Sigmoid colon (tissue), 6 donors: ENCODE measurements at regions not wholly inside any gene's neighbourhood (a gene's known extent, or its start where the extent isn't known, plus 50 kb on each side); places are given as distances from the start of the nearest gene placed in this dataset.
A peak's percentile ranks its signal among the peaks of the same experiment; 100 is the strongest.

Source experiments
- DNase-seq: peaks from one replicate; pipeline ENCODE4 v3.0.0-alpha.2; 2019
- H3K27ac ChIP-seq, 4 donors: fragments of 200-600 bp; sonication (generic); one replicate each; pipeline ENCODE4 v1.5.1; 2016 to 2019; ENCODE audit warnings: mild to moderate bottlenecking in 1 of 4
- H3K27me3 ChIP-seq, 3 donors: fragments of 200-600 bp; sonication (generic); one replicate each; pipeline ENCODE4 v1.5.1; 2019; ENCODE audit warnings: mild to moderate bottlenecking in 1 of 3
- H3K36me3 ChIP-seq, 4 donors: fragments of 200-600 bp; sonication (generic); one replicate each; pipeline ENCODE4 v1.5.1; 2016 to 2019
- H3K4me1 ChIP-seq, 4 donors: fragments of 200-600 bp; sonication (generic); one replicate each; pipeline ENCODE4 v1.5.1; 2017 to 2019
- H3K4me3 ChIP-seq, 4 donors: fragments of 200-600 bp; sonication (generic); one replicate each; pipeline ENCODE4 v1.5.1; 2017 to 2019; ENCODE audit warnings: mild to moderate bottlenecking in 2 of 4, moderate library complexity in 1 of 4
- H3K9me3 ChIP-seq, 4 donors: fragments of 200-600 bp in 3 of 4; sonication (generic) in 3 of 4; one replicate each; pipeline versions ENCODE4 v1.5.1 to v1.6.1; 2013 to 2019
- EP300 ChIP-seq, 4 donors: sonication (generic); formaldehyde crosslinking; IDR thresholded peaks; one replicate each; pipeline ENCODE4 v1.6.1; 2017; ENCODE audit warnings: antibody characterized with exemption in 4 of 4
- POLR2A ChIP-seq, 2 donors: fragments of 450-650 bp; IDR thresholded peaks; one replicate each; pipeline ENCODE4 v1.6.1; 2016; ENCODE audit warnings: antibody characterized with exemption in 2 of 2, mild to moderate bottlenecking in 2 of 2, moderate library complexity in 2 of 2
- POLR2AphosphoS5 ChIP-seq, 4 donors: sonication (generic); formaldehyde crosslinking; IDR thresholded peaks; one replicate each; pipeline ENCODE4 v1.6.1; 2017; ENCODE audit warnings: antibody characterized with exemption in 4 of 4
- WGBS, 2 donors: extraction: QIAGEN DNeasy Blood & Tissue Kit; methylation state at CpG; one replicate each; pipeline ENCODE4 v1.1.7; 2013; 5-methylcytosine and 5-hydroxymethylcytosine counted together
- intact Hi-C: fragments of 100-400 bp; cut with DNase I; formaldehyde crosslinking; loops from one replicate; pipeline ENCODE4 v1.15.1; 2023
- TF ChIP-seq, protein P1 (sequence below), 4 experiments: fragments of 450-650 bp in 3 of 4; fragments of 200-600 bp in 1 of 4; IDR thresholded peaks; one replicate each; pipeline ENCODE4 v1.5.1; 2016 to 2019; ENCODE audit warnings: antibody characterized with exemption in 4 of 4, mild to moderate bottlenecking in 3 of 4, moderate library complexity in 2 of 4
- donor health status: healthy with polysubstance abuse.
- donor health status: healthy.

DNA sequence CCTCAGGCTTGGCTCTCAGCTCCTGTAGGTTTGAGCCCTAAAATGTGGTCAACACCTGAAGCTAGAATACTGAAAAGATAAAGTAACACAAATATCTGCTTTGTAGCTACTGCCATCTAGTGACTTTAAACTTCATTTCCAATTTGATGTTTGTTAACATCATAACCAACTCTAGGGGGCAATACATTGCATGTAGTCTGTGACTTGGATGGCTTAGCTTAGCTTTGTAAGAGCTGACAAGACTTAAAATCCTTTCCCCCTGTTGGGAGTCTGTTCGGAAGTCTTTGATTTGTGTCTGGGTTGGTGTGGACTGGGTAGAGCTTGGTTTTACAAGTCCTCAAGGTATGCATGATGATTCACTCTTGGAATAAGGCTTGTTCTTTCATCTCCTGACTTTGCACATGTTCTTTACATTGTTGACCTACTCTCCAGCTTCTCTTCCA, 51.7 kb downstream of the SCN11A start:
- H3K4me1 ChIP-seq = no peaks in the 10 kb centered on the region
- H3K9me3 ChIP-seq = no peaks in the 10 kb centered on the region
- WGBS, 2 donors = 38 to 49% methylated on average over 1 of the region's 1 CpG
- H3K4me3 ChIP-seq = no peak overlapping the region
- intact Hi-C loops = no loop called here
- H3K27me3 ChIP-seq = no peaks in the 10 kb centered on the region
- no peak overlapping the region for H3K27ac ChIP-seq
- TF ChIP-seq POLR2A (IDR thresholded peaks at IDR 0.05) = no peak
- TF ChIP-seq, protein P1, sequence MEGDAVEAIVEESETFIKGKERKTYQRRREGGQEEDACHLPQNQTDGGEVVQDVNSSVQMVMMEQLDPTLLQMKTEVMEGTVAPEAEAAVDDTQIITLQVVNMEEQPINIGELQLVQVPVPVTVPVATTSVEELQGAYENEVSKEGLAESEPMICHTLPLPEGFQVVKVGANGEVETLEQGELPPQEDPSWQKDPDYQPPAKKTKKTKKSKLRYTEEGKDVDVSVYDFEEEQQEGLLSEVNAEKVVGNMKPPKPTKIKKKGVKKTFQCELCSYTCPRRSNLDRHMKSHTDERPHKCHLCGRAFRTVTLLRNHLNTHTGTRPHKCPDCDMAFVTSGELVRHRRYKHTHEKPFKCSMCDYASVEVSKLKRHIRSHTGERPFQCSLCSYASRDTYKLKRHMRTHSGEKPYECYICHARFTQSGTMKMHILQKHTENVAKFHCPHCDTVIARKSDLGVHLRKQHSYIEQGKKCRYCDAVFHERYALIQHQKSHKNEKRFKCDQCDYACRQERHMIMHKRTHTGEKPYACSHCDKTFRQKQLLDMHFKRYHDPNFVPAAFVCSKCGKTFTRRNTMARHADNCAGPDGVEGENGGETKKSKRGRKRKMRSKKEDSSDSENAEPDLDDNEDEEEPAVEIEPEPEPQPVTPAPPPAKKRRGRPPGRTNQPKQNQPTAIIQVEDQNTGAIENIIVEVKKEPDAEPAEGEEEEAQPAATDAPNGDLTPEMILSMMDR (IDR thresholded peaks at IDR 0.05) = peak in 1 of 4 experiments; percentile 27
- no peaks in the 10 kb centered on the region for H3K36me3 ChIP-seq
- DNase-seq = no peak

DNA sequence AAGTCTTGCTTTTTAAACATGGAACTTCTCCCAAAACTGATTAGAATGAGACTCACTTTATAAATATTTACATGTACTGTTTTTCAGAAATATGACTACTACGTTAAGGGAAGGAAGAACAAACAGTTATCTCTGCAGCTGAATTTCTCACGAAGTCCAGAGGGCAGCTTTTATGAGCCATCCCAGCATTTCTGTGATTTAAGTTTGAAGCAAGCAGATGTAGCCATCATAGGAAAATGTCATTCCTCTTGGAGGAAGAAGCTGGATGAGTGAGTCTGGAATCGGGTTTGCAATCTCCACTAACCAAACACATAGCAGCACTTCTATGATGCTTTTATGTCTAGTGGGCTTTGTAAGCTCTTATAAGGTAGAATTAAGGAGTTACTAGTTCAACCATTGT, 53.7 kb downstream of the SCN11A start:
- intact Hi-C loops = no loop called here

DNA sequence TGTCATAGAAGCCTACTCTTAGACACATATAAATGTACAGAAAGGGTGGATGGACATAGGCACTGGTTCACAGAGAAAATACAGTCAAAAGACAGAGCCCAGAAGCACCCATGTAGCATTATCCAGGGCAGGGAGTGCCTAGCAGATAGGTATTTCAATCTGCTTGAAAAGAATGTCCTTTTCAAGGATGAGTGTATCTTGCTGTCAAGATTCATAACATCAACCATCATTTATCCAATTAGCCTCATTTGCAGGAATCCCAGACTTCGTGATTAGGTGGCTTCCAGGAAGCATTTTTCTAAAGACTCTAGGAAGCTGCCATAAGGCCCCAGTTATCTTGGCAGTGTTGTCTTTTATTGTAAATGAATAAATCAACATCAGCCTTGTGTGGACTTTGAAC, 55.6 kb downstream of the SCN11A start:
- H3K4me3 ChIP-seq = no peak overlapping the region
- intact Hi-C loops = no loop called here
- H3K27me3 ChIP-seq = no peaks in the 10 kb centered on the region
- TF ChIP-seq POLR2A (IDR thresholded peaks at IDR 0.05) (no peak), EP300 (IDR thresholded peaks at IDR 0.05) (no peak), POLR2AphosphoS5 (IDR thresholded peaks at IDR 0.05) (no peak)
- TF ChIP-seq, protein P1 (IDR thresholded peaks at IDR 0.05) = no peak
- H3K36me3 ChIP-seq = no peaks in the 10 kb centered on the region
- no peak overlapping the region for H3K27ac ChIP-seq
- WGBS, 2 donors = 74 to 79% methylated on average over 1 of the region's 1 CpG
- H3K9me3 ChIP-seq = no peaks in the 10 kb centered on the region
- no peaks in the 10 kb centered on the region for H3K4me1 ChIP-seq
- no peak for DNase-seq

More for the DNA sequence above, 53.7 kb downstream of the SCN11A start:
- Histone ChIP-seq H3K27ac (no peak overlapping the region), H3K9me3 (no peaks in the 10 kb centered on the region), H3K4me1 (no peaks in the 10 kb centered on the region), H3K36me3 (no peaks in the 10 kb centered on the region), H3K27me3 (no peaks in the 10 kb centered on the region), H3K4me3 (no peak overlapping the region)
- no peak for DNase-seq
- WGBS, 2 donors = 14 to 55% methylated on average over 3 of the region's 3 CpGs
- TF ChIP-seq EP300 (IDR thresholded peaks at IDR 0.05) = no peak
- TF ChIP-seq, protein P1 (IDR thresholded peaks at IDR 0.05) = no peak
- TF ChIP-seq POLR2AphosphoS5 (IDR thresholded peaks at IDR 0.05) = no peak
- TF ChIP-seq POLR2A (IDR thresholded peaks at IDR 0.05) = no peak

DNA sequence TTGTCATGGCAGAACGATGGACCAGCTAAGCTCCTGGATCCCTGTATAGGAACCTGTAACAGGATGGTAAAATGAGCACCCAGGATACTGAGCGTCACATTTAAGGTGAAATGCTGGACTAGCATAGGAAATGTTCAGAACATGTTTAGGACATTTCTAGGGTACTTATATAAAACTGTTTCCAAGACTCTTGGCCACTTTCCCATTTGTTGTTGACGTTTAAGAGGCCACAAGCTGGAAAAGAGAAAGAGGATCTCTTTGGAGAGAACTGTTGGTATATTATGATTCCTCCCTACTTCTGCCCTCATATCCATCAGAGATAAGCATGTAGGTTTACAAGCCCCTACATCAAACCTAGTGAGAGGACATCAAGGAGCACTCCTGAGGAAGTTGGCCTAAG, 57.5 kb downstream of the SCN11A start:
- 61 to 69% methylated on average over 3 of the region's 3 CpGs for WGBS, 2 donors
- intact Hi-C loops = no loop called here
- no peaks in the 10 kb centered on the region for H3K4me1 ChIP-seq
- H3K27ac ChIP-seq = no peak overlapping the region
- TF ChIP-seq, protein P1 (IDR thresholded peaks at IDR 0.05) = no peak
- TF ChIP-seq POLR2A (IDR thresholded peaks at IDR 0.05) = no peak
- TF ChIP-seq POLR2AphosphoS5 (IDR thresholded peaks at IDR 0.05) = no peak
- TF ChIP-seq EP300 (IDR thresholded peaks at IDR 0.05) = no peak
- H3K36me3 ChIP-seq = no peaks in the 10 kb centered on the region
- no peaks in the 10 kb centered on the region for H3K27me3 ChIP-seq
- no peak for DNase-seq
- no peak overlapping the region for H3K4me3 ChIP-seq
- no peaks in the 10 kb centered on the region for H3K9me3 ChIP-seq

DNA sequence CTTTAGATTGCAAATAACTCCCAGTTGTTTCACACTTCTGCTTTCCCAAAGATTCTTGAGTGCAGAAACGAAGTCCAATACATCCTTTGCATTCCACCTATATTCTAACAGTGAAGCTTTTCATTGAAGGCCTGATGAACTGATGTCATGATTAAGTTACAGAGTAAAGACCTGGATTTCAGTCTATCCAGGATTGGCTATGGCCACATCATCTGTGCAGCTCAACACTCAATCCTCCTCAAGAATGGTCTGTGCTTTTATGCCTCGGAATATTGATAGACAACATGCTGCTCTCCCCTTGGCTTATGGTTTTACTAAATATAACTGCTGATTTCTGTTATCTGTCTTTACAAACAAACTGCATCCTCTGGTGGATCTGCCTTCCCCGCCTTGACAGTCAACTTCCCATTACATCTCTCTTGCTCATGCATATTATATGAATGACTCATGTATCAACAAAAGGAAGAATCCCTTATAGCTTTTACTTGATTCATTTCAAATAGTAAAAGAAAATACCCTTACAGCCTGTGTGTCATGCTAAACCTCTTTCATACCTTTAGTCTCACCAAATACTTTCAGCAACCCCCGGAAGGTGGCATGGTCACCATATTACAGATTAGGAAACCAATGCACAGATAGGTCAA, 59.5 kb downstream of the SCN11A start:
- intact Hi-C loops = no loop called here
- WGBS, 2 donors = 77 to 80% methylated on average over 4 of the region's 4 CpGs
- no peaks in the 10 kb centered on the region for H3K36me3 ChIP-seq
- TF ChIP-seq EP300 (IDR thresholded peaks at IDR 0.05) = no peak
- TF ChIP-seq, protein P1 (IDR thresholded peaks at IDR 0.05) = no peak
- H3K27me3 ChIP-seq = no peaks in the 10 kb centered on the region
- H3K27ac ChIP-seq = no peak overlapping the region
- no peak for DNase-seq
- no peaks in the 10 kb centered on the region for H3K9me3 ChIP-seq
- no peaks in the 10 kb centered on the region for H3K4me1 ChIP-seq
- no peak overlapping the region for H3K4me3 ChIP-seq
